Stimulated activated CD8-positive, alpha-beta memory T cell treated with anti-CD3 and anti-CD28 coated beads, Interleukin-15, amount 100 ng/mL, for 48 hours (primary cell): ENCODE measurements at regions not wholly inside any gene's neighbourhood (a gene's known extent, or its start where the extent isn't known, plus 50 kb on each side); places are given as distances from the start of the nearest gene placed in this dataset.
"Not testable (repeated sequence)": the region's sequence is repeated elsewhere in the genome, so short reads cannot be mapped to it uniquely, and the experiment has no call there.

Experiments
- DNase-seq, 2 donors: peaks; one replicate each; pipeline ENCODE4 v3.0.0-alpha.2; 2020; ENCODE audit warnings: low read depth in 2 of 2

DNA sequence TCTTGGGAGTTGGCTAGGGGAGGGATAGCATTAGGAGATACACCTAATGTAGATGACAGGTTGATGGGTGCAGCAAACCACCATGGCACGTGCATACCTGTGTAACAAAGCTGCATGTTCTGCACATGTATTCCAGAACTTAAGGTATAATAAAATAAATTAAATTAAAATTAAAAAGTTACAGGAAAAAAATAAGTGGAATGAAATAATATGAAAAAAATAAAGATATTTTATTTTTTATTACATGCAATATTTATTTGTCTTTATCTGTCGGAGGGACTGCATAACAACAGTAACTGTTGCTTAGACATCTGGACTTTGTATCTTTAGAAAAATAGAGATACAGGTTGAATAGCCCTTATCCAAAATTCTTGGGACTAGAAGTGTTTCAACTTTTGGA lies 597.4 kb upstream of the CCDC179 start:
- DNase-seq = no peak

DNA sequence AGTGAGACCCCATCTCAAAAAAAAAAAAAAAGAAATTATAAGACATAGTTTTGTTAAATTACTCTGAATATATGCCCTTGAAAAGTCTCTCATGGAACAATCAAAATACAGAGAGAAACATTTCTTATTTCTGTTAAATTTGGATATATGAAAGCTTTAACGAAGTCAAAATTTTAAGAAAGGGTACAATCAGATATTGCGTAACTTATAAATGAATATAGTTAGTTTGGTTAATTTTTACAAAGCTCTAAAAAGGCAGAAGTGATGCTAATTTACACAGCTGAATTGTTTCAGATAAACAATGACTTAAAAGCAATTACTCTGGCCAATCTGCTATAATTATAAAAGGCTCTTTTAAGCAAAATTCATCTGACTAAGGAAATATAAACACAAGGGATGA lies 611.6 kb upstream of the CCDC179 start:
- no peak for DNase-seq

DNA sequence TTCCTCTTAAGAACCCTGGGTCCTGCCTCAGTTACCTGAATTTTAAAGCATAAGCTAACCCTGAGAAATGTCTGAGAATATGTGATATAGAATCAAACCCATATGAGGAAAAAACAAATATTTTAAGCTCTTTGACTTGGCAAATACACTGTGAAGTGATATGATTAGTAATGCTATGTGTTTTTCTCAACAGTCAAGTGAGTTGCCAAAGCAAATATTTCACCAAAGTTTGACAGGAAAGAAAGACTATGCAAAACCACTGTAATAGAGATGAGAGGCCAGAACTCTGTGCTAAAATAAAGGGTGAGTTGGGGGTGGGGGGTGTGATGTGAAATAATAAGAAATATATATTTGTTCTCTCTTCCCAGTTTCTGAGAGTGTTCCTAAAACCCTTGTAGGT lies 613.5 kb upstream of the CCDC179 start:
- DNase-seq = no peak

DNA sequence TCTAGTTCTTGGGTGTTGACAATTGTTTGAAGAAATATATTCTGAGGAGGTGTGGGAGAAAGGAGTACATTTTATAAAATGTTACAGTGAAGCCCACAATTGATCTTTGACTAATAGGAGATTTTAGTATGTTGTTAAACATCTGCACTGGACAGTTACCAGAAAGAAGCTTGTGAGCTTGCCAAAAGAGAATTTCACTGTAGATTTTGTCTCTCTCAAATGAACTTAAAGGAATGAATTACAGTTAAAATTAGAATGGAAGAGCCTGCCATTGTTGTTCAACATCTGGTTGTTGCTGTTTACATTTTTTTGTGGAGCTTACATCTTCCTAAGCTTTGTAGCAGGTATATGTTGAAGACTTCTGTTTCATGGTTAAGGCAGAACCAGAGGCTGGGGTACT lies 620.5 kb upstream of the CCDC179 start:
- DNase-seq = no peak

DNA sequence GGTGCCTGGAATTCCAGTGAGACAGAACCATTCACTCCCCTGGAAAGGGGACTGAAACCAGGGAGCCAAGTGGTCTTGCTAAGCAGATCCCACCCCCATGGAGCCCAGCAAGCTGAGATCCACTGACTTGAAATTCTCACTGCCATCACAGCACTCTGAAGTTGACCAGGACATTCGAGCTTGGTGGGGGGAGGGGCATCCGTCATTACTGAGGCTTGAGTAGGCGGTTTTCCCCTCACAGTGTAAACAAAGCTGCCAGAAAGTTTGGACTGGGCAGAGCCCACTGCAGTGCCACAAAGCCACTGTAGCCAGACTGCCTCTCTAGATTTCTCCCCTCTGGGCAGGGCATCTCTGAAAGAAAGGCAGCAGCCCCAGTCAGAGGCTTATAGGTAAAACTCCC lies 623.9 kb upstream of the CCDC179 start:
- not testable (repeated sequence) for DNase-seq

DNA sequence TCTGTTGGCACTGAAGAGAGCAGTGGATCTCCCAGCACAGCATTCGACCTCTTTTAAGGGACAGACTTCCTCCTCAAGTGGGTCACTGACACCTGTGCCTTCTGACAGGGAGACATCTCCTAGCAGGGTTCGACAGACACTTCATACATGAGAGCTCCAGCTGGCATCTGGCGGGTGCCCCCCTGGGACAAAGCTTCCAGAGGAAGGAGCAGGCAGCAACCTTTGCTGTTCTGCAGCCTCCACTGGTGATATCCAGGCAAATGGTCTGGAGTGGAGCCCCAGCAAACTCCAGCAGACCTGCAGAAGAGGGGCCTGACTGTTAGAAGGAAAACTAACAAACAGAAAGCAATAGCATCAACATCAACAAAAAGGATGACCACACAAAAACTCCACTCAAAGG lies 624.3 kb upstream of the CCDC179 start:
- not testable (repeated sequence) for DNase-seq

DNA sequence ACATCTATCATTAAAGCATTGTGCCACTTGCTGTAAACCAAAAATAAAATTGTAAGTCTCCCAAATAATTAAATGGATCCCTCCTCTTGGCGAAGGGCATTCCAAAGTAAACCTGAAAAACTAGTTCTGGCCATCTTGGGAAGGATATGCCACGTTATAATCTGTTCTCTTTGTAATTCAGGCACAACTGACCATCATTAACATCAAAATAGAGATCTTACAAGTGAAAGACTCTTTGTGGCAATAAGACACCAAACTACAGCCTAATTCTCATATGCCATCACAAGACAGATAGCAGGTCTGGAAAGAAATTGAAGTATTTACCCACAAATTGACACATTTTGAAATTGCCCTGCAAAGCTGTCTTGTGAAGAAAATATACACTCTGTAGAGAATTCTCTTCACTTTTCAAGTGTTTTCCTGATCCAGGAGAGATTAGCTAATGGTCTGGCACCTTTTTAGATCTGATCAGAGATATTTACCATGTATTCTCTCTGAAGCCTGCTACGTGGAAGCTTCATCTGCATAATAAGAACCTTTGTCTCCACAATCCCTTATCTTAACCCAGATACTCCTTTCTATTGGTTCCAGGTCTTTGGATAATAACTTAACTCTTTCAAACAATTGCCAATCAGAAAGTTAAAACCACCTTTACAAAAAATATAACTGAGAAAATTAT lies 630.4 kb upstream of the CCDC179 start:
- no peak for DNase-seq

DNA sequence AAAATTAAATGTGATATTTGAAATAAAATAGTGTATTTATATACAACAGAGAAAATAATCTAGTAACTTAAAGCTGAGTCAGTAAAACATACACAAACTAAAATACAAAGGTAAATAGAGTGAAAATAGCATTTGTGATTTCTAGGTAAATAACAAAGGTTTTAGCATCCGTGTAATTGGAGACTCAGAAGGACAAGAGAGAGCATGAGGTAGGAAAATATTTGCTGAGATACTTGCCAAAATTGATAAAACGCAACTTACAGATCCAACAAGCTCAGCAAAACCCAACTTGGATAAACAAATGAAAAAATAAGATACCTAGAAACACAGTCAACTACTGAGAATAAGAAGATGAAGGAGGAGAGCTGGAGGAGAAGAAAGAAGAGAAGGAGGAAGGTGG lies 634.7 kb upstream of the CCDC179 start:
- DNase-seq = no peak

DNA sequence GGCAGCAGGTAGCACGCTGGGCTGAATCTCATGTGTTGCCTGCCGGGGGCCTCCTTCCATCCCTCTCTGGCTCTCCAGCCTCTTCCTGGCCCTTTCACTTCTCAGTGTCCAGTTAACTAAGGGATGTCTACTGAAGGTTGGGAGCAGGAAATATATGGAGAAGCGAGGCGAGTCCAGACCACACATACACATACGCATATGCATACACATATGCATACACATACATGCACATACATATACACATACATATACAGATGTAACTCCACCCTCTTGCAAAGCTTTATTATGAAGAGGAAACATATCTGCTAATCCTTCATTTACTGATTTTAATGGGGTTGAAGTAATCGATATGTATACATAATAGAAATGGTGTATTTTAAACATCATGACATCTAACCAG lies 636.1 kb upstream of the CCDC179 start:
- no peak for DNase-seq

DNA sequence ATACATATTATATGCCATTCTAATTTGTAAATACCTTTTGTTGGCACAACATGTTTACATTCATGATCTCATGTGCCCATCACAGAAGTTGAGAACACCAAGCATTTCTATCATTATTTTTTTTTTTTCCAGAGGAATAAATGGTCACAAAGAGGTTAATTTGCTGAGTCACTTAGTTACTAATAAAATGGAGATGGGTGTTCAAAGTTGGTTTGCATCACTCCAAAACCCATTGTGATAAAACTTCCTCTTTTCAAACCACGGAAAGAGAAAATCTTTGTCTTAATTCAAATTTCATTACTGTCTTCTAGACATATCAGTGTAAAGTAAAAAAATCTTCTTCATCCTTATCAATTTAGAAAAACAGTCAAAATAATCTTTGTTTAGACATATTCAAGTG lies 636.8 kb upstream of the CCDC179 start:
- DNase-seq = no peak

DNA sequence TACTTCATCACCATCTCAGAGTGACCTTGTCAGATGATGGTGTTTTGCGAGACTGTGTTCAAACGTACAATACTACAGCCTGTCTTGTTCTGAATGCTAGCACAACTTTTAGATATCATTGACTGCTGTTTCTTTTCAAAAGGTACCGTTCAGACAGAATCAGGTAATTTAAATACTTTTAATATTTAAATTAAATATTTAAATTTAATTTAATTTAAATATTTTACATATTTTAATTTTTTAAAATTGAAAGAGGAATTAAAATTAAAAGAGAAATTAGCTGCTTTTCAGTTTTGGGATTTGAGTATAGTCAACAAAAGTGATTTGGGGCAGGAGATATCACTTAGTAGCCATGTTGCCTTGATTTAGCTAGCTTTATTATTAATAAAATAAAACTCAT lies 642.1 kb upstream of the CCDC179 start:
- no peak for DNase-seq

DNA sequence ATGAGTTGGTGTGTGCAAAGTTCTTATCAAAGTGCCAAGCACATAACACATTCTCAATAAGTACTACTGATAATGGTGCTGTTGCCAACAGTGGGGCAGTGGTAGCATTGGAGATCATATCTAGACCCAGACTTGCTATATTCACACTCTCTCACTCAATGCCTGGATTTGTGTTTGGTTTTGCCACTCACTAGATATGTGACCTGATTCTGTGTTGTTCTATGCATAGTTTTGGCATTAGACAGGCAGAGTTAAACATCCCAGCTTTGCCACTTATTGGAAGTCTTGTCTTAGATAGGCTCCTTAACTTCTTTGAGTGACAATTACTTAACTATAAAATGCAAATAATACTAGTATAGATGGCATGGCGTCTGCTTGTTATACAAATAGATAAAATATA lies 642.6 kb upstream of the CCDC179 start:
- no peak for DNase-seq

DNA sequence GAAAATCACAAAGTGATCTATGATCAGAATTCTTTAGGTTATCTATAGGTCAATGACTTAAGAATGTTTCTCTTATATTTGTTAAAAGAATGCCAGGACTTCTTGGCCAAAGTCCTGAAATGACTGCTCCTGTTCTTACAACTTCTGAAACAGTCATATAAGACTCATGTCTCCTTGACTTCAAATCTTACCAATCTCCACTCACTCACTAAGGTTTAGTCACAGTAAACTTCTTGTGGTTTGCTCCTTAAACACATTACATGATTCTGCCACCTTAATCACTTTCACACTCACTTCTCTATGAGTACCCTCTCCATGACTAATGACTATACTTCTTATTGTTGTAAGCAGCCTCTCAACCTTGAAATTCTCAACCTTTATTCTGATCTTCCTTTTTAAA lies 648.7 kb upstream of the CCDC179 start:
- no peak for DNase-seq

DNA sequence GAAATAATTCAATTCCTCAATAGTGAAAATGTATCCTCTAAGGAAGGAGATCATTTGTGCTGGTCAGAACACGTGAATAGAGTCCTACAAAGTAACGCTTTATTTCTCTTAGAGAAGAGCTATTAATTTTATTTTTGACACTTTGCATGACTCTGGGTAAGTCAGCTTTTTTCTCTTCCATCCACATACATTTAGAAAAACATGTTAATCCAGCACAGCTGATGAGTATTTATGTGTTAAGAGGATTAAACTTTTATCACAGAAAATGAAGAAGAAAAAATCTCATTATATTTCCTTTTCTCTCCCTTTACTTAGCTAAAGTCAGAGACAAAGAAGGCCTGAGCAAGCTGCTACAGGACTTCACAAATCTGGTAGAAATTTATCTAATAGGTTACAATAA lies 649.5 kb upstream of the CCDC179 start:
- no peak for DNase-seq

DNA sequence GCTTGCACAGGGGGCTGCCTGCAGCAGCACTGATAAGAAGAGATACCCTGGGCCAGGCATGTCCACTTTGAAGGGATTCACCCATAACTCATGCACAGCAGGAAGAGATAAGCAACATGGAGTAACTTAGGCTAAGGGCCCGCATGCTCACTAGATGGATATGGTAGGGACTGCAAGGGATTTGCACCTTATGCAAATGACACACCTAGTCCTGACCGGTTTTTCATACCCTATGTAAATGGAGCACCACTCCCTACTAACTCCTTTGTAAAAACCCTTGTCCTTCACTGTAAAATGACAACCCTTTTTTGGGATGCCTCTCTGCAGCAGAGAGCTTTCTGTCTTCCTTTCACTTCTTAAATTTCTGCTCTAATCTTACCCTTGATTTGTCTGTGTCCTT lies 658.9 kb upstream of the CCDC179 start:
- no peak for DNase-seq

DNA sequence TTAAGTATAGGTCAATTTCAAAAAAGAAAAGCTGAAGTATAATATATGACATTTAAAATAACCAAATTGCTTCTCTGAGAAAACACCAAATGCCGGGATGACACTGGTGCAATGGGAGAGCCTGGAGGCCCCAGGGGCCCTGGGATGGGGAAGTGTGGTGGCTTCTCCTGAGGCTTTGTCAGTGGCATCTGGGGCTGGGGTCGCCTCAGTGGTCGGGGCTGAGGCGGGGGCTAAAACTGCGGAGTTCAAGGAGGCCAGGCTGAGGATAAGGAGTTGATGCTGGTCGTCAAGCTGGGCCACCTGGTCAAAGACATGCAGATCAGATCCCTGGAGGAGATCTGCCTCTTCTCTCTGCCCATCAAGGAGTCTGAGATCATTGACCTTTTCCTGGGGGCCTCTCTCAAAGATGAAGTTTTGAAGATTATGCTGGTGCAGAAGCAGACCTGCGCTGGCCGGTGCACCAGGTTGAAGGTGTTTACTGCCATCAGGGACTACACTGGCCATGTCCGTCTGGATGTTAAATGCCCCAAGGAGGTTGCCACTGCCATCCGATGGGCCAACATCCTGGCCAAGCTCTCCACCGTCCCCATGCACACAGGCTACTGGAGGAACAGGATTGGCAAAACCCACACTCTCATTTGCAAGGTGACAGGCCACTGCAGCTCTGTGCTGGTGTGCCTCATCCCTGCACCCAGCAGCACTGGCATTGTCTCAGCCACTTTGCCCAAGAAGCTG lies 660.1 kb upstream of the CCDC179 start:
- DNase-seq = no peak

DNA sequence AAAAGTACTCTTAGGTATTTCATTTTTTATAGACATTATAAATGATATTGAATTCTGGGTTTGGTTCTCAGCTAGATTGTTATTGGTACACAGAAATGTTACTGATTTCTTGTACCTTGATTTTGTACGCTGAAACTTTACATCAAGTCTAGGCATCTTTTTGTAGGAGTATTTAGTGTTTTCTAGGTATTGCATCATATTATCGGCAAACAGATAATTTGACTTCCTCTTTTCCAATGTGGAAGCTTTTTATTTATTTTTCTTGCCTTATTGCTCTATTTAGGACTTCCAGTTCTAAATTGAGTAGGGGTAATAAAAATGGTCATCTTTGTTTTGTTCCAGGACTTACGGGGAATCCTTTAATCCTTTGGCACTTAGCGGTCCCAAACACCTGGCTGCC lies 676.6 kb upstream of the CCDC179 start:
- DNase-seq = no peak

DNA sequence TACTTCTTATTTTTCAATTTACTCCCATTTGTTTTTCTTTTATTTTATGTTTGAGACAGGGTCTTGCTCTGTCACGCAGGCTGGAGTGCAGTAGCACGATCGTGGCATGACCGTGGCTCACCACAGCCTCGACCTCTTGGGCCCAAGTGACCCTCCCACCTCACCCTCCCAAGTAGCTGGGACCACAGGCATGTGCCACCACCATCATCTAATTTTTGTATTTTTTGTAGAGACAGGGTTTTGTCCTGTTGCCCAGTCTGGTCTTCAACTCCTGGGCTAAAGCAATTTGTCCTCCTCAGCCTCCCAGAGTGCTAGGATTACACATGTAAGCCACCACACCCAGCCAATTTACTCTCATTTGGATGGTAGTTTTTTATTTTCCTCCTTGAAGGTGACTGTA lies 679.3 kb upstream of the CCDC179 start:
- DNase-seq = no peak

DNA sequence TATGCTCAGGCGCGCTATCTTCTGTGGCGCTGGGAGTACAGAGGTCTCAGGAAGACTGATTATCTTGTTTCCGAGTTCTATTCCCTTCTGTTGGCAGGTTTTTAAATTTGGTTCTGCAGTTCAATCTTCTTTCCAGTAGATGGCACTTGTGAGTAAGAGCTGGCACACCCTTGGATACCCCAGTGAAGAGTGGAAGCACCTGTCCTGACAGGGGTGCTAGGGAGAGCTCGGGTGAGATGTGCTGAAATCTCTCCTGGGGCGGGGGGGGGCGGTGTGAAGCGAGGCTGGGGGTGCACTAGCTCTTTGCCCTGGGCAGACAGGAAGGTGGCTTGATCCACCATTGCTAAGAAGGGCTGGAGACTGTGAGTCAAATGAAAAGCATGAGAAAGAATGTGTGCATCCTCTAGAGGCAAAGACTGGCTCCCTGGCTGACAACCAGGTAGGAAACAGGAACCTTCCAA lies 679.9 kb upstream of the CCDC179 start:
- no peak for DNase-seq

DNA sequence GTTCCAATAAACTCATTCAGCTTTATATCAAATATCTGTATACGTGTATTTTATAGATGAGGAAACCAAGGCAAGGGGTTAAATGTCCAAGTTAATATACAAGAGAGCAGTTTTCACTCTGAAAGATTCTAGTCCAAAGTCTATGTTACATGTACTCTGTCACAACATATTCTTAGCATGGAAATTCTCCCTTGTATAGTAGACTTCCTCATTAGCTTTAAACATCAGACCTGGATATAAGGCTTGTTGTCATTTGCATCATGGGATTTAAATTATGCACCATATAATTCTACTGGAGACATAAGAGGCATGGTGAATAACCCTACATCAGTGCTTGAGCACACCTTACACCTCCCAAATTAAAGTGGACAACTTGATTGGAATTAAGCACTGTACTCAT lies 681.9 kb upstream of the CCDC179 start:
- DNase-seq = no peak

DNA sequence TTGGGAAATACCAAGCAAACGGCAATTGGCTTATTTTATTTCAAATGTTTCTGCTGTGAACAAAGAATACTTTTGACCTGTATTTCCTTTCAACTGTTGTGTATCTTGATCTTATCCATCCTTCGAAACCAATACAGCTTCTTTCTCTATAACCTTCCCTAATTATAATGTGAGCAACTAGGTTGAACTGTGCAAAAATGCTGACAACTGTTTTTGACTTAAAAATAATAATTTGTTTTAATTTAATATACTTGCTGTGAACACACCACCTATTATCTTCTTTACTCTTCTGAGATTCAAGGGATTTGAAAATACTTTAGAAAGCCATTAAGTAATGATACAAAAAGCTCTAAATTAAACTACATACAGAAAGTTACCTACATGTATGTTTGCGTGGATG lies 682.5 kb upstream of the CCDC179 start:
- DNase-seq = no peak

DNA sequence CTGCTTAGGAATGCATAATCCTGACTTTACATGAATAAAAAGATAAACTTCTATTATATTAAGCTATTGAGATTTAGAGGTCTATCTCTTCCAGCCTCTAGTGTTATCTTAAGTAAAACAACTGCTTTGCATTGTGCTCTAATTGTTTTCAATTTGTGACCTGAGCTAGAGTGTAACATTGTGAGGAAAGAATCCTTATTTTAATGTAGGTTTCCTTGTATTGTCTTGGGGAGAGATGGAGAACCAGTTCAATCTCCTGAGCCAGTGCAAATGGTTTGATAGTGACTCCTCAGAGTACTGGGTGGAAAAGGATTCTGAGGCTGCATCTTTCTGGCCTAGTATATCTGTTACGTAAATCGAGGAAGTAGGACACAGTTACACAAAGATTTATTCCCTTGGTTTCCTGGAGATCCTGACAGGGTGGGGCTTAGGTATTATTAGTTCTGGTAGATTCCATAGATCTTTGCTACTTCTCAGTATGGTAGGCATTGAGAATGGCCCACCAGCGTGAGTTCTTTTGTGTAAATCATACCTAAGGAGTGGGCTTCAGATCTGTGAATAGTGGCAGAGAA lies 683.5 kb upstream of the CCDC179 start:
- DNase-seq = no peak

DNA sequence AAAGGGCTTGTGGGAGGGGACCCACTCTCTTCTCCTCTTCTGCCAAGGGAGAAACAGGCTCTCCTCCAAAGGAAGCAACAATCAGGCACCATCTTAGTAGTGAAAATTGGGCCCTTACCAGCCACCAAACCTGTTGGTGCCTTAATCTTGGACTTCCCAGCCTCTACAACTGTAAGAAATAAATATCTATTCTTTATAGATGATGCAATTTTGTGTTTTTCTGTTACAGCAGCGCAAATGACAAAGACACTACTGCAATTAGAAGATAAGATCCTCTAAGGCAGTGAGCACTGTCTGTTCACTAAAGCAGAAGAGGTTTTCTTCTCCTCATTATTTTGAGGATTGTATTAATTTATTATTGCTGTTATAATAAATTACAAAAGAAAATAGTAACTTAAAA lies 691.4 kb upstream of the CCDC179 start:
- no peak for DNase-seq
